Midbrain (tissue), 1 donor: ENCODE measurements at regions not wholly inside any gene's neighbourhood (a gene's known extent, or its start where the extent isn't known, plus 50 kb on each side); places are given as distances from the start of the nearest gene placed in this dataset.

ENCODE experiments used
- DNase-seq: peaks from one replicate; lab custom pipeline; 2025; lab: John Stamatoyannopoulos, UW

DNA sequence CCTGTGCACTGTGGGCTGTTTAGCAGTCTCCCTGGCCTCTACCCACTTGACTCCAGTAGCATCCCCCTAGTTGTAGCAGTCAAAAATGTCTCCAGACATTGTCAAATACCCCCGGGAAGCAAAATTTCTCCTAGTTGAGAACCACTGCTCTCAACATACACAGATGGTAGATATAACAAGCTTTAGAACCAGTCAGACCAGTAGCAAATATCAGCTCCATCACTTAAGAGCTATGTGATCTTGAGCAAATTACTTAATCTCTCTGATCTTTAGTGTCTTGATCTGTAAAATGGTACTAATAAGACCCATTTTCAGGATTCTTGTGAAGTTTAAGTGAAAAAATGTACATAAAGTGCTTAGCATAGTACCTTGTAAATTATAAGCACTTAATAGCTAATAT lies 96.2 kb downstream of the DUSP6 start:
- DNase-seq = no peak

DNA sequence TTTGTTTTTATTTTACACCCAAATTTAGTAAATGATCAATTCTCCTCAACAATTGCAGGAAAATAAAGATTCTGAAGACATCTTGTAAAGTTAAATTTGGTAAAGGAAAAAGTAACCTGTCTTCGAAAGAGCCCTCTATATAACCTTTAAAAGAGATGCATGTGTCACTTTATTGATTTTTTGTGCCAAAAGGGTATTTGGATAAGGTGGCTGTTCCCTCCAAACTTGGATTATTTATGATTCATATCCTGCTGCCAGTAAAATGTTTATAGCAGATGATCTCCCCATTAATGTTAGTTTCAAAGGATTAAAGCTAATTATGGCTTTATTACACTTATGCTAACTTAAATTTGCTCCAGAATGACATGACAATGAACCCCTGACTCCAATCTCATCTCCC lies 98.8 kb downstream of the DUSP6 start:
- DNase-seq = no peak

DNA sequence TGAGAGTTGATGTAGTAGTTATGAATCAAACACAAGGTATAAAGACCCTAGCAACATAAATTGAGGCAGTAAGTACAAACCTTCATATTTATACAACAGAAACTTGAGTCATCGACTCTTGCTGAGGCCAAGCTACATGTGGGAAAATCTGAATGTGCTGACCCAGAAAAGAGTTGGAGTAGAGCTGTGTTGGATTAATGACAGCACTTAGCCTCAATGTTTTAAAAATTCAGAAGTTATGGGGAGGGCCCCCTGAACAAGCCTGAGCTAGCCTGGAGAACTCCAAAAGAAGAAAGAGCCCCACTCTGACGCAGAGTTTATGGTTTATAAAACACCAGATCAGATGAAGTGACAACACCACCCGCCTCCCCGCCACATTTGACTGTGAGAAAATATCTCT lies 100.0 kb downstream of the DUSP6 start:
- DNase-seq = no peak

DNA sequence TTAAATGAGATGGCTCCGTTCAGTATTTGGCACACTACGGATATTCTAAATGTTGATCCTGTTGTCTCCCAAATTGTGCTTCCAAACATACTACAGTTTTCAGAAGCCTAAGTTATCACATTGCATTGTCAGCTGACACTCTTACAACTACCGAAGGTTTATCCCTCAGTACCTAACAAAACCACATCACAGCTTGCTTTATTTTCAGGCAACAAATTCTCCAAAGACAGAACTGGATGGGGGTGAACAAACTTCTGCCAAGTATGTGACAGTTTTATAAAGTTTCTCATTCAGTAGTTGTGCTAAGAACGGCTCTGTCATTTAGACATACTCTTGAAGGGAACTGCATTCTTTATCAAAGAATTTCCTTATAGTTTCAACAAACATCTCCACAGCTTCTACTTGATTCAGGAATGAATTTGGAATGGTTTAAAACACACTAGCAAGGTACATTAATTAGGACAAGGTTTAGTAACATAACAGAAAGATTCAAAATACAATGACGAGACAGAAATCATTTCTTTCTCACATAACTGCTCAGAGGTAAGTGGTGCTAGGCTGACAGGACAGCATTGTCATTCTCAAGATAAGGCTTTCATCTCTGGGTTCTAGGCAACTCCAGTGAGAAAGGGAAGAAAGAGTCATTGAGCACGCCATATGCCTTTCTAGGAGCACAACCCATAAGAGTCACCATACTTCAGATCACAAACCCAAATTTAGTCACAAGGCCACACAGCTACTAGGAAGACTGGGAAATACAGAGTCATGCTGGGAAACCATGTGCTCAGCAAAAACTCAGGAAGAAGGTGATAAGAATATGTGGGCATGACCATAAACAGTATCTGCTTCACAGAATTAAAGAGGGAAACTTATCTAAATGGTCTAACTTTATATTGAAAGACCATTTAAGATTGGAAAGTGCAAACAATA lies 100.7 kb downstream of the DUSP6 start:
- no peak for DNase-seq

DNA sequence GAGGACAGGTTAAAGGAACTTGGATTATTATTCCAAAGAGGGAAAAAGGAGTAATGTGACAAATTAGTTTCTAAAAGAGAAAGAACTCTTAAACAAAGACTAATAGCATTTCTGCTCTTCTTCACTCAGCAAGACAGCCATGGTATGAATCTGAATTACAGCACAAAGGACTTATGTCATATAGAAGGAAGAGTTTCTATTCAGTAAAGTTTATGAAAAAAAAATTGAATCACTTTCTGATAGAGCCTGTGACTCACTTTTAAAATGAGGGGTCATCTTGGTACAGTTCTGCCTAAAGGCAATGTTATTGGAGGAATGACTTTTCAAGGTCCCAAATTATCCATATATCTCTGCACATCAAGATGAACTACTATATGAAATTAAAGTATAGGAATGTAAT lies 101.7 kb downstream of the DUSP6 start:
- no peak for DNase-seq

DNA sequence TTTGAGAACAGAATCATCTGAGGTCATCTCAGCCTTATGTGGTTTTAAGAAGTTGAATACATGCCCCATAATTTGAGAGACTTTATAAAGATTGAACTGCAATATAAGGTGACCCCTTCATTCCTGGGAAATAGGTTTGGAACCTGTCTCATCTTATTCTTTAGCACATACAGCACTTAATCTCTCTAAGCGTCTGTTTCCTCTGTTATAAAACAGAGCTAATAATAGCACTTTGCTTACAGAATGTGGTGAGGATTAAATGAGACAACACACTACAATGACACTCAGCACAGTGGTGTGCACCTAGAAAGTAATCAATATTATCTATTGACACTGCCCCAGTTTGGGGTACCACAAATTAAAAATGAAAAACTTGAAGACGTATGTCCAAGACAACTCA lies 102.1 kb downstream of the DUSP6 start:
- DNase-seq = no peak

DNA sequence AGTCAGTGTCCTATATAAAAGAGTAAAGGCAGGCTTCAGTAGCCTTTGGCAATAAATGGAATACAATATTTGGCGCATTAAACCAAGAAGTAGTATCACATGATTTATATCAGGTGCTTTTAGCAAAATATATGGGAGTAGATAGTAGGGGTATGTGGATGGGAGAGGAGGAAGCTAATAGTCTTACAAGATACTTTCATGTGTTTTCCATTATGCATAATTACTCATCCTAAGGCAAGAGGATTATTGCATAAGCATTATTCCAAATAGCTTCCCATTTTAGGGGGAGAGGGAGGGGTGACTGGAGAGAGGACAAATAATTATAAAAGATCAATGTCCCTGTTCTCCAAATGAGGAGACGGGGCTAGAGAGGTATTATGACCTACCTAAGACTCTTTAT lies 104.3 kb downstream of the DUSP6 start:
- no peak for DNase-seq

DNA sequence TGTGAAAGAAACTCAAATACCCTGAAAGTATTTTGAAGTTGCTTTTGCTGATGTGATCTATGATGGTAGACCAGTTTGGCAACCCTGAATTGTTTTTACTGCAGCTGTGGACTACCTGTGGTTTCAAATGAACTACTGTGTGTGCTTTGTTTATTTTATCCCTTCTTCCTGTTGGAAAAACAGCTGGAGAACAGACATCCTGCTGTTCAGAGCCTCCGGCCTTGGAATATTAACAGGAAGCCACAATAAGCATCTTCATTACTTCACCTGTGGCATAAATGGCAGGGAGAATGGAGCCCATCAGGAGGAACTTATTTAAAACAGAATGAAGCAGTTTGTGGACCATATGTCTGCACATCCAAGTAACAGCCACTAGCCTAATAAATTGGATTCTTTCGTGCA lies 104.8 kb downstream of the DUSP6 start:
- DNase-seq = no peak

DNA sequence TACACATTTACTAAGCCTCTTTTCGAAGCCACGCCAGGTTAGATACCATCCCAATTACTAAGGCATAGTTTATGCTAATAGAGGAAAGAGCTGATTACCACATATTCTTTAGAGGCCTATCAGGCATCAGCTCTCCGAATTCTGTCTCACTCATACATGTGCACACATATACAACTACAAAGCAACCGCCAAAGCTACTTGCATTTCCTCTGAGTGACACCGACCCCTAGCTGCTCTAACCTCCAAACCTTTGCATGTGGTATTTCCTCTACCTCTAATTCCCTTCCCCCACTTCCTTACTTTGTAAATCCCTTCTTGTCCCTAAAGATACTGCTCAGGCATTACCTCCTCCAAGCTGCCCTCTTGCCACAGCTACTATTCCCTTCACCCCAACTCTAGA lies 107.2 kb downstream of the DUSP6 start:
- DNase-seq = no peak

DNA sequence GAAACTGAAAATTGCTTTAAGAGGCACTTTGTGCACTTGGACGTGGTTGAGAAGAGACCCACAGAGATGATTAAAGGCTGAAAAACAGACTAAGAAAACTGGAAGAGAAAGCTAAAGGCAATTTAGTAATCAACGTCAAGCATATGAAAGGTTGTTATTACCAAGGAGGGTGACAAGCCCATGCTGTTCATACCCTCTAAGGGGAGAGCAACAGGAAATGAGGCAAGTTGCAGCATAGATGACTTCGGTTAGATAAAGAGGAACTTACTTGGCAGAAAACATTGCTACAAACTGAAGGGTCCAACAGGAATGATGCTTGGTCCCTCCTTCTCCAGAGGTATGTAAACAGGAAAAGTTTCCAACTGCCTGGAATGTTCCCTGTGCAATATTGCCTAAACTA lies 107.8 kb downstream of the DUSP6 start:
- no peak for DNase-seq

DNA sequence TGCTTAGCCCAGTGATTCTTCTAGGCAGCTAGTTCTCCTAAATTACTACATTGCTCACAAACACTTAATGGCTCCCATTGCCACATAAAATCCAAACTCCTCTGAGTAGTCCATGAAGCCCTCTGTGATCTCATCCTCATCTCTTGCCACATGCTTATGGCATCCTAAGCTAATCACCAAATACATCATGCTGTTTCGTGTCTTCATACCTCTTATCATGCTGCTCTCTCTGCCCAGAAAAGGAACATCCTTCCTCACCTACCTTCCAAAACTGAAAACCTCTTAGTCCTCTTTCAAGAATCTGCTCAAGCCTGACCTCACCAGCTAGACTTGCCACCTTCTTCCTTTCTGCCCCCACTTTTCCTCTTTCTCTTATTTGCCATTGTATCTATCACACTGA lies 108.5 kb downstream of the DUSP6 start:
- no peak for DNase-seq

DNA sequence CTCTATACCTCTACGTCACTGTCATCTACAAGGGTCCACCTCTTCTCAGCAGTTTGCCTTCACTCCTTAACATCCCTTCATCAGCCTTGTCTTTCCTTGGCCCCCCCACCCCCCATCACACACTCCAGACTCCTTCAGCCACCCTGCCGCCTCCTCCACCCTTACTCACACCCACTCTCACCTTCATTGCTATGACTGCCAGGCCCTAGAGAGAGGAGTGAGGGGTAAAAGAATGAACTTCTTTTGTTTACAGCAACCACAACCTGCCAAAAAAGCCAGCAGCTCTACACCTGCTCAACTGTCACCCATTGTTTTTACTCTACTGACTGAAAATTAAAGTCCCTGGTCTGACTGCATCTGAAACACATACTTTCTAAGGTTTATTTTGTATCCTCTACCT lies 112.8 kb downstream of the DUSP6 start:
- no peak for DNase-seq

DNA sequence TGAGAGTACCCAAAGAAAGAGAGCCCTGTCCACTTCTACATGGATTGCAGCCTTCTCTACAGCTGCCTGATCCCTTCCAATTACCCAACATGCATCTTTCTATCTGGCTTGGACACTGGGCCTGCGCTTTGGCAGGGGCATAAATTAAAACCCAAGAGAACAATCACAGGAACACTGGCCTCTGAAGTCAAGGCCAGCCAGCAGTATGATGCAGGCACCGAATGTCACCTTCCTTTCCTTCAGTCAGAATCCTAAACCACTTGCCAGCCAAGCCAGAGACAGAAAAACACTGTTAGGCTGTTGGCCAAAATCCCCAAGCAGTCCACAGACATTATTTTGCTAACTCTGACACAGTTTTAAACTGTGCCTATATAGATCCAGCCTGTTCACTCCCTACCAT lies 113.7 kb downstream of the DUSP6 start:
- DNase-seq = peak; percentile 11

DNA sequence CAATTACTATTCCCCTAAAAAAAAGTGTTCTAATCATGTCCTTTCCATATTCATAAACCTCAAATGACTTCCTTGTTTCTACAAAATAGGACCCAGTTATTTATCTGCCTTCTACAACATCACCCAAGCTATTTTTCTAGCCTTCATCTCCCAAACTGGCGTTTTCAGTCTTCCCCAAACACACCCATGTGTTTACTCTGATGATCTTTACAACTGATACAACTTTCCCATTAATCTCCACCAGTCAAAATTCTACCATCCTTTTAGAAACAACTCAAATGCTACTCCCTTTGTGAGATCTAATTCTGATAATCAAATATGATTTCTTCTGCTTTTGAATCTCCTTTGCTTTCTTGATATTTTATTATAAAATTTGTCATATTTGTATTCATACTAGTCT lies 114.5 kb downstream of the DUSP6 start:
- no peak for DNase-seq

DNA sequence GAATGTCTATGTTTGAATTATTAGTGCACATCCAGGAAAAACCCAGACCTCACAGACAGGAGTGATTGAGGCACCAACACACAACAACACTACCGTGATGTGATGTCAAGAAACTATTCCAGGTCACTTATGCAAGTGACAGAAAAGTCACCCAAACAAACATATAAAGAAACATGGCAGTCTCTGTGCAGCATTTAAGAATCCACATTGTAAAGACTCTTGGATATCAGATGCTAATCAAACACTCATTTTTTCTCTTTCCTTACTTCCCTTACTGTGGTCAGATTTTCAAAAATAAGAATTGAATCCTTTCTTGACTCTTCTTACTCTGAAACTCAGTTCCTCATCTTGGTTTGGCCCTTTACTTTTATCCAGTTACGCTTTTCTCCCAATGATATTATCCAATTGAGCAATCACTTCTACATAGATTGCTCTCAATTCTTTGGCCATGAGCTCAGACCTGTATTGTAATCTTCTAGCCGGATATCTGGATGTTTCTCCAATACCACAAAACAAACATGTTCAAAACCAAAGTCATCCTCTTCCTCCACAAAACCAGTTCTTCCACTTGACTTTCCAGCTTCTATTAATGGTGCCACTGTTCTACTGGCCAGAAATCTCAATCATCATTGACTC lies 115.4 kb downstream of the DUSP6 start:
- DNase-seq = no peak

DNA sequence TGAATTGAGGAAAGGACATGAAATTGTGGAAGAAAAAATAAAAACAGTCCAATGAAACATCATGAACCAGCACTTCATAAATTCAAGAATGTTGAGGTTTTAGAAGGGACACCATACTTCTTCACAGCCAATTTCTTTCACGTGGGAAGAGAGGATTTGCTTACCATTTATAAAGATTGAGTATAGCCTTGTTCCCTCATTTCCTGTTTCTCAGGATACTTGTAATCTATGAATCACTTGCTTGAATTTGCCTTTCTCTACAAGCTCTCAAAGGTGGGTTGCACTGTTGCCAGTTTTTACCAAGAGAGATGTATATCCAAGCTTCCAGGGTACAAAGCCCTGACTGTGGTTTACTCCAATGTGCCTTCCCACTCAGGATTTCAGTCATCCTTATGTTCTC lies 116.1 kb downstream of the DUSP6 start:
- DNase-seq = no peak

DNA sequence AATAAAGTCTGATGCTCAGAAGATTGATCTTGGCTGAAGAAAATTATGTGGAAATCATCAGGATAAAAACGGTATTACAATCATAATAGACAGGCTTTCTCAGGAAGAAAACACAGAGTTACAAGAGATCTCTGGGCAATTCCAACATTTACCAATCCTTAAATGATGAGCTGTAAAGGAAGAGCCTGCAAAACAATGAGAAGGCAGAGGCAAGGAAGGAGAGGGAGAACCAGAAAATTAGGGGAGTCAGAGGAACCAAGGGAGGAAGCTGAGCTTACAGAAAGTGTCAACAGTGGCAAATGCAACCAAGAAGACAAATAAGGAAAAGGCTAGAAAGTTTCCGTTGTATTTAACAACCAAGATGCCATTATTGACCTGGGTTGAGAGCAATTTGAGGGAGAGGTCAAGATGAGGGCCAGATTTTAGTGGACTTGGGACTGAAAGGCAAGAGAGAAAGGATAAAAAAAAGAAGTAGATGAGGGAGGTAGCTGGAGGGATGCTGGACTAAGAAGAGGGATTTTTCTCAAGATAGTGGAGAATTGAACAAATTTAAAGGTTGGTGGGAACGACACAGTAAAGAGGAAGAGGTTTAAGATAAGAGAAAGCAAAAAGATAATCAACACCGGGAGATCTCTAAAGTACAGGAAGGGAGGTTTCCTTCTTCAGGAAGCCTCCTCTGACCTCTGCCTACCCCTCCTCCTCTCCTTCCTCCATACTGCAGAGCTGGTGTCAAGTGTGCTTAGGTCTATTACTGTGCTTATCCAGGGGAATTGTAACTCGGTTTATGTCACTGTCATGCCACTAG lies 116.9 kb downstream of the DUSP6 start:
- no peak for DNase-seq

DNA sequence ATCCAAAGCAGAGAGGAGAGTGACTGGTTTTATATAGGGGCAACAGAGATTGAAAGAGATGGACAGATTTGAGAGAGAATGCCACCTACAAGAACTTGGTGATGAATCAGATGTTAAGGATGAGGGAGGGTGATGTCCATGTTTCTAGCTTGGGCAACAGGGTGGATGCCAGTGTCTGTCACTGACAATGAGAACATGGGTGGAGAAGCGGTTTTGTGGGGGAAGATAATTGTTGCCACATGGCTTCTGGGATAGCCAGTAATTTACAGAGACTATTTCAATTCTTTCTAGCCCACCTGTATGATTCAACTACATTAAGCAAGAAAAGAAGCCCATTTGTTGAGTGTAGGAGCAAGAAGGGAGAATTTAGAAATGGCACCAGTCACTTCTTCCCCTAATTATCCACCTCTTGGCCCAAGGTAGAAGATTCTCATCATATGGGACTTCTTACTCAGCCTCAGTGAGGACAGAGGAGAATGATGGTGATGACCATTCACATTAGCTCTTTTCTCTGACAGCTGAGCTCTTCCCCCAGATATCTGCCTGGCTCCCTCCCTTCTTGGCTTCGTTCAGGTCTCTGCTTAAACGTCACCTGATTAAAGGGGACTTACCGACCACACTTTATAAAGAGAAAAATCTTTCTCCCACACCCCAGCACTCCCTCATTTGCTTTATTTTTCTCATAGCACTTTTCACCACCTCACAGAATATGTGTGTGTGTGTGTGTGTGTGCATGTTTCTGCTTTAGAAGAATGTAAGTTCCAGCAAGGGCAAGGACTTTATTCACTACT lies 117.8 kb downstream of the DUSP6 start:
- no peak for DNase-seq

DNA sequence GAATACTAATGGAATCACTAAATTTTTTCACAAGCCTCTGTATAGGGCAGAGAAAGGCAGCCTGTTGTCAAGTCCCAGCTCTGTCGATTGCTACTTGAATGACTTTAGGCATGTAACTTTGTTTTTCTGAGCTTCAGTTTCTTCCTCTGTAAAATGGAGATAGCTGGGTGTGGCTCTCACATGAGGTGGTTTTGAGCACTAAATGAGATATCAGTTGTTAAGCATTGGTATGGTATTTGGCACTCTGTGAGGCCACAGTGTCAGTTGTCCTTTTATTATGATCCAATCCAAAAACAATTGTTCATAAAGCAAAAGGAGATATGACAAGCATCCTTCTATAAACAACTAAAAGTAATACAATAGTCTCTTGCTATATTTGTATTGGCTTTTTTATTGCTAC lies 120.6 kb downstream of the DUSP6 start:
- DNase-seq = no peak

DNA sequence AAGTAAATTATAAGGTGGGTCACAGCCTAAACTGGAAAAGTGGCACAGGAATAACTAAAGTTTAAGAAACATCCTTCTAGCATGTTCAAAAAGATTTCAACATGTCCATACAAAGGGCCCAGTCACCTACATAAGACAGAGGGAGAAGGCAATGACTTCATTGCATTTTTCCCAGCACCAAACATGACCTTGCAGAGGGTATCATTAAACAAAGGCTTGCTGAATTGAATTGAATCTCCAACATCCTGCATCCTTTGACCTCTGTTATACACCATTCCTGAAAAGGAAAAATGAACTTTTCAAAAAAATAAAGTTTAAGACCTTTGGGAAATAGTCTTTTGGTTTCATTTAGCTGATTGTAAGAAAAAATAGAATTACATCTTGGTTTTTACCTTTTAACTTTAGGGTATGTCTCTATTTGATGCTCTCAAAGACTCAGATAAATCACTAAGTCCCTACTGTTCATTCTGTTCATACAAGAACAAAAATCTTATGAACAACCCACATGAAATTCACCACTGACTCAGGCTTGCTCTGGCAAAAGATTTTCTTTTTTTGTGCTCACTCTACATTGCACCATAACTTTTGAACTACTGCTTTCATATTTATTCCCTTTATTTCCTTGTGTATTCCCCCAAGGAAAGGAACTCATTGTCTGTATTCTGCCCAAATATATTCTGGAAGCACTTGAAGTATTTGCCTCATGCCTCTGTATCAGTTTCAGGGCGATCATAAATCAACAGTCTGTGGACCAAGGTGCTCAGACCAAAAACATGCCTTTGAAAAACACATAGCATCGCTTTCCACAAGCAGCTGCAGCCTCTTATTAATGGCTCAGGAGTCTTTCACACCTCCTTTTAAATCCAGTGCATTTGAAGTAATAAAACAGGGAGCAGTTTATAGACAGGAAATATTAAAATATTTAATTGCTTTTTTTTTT lies 121.7 kb downstream of the DUSP6 start:
- DNase-seq = no peak

DNA sequence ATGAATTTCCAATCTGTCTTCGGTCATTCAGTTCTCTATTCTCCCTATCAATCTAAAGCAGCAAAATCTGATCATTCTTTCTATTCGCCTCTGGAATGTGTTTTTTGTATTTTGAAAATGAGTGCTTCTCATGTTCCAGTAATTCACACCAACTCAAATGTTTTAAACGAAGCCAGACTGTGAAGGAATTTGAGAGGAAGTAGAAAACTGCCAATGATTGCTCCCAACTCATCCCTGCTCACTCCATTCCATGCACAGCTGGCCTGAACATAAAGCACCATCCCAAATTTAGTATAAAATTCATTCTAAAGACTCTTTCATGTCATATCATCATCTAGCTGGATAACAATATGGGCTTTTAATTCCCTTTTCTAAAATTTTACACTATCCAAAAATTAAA lies 123.8 kb downstream of the DUSP6 start:
- no peak for DNase-seq
